ENCODE measurements at regions not wholly inside any gene's neighbourhood (a gene's known extent, or its start where the extent isn't known, plus 50 kb on each side); places are given as distances from the start of the nearest gene placed in this dataset.
A peak's percentile ranks its signal among the peaks of the same experiment; 100 is the strongest.

- TF ChIP-seq POLR2A (IDR thresholded peaks at IDR 0.05; ENCODE audit: extremely low read depth, insufficient read length): no peak
- peak; percentile 65 for TF ChIP-seq MYC (IDR thresholded peaks at IDR 0.05; ENCODE audit: low read depth, low read length)
- TF ChIP-seq CTCF (IDR thresholded peaks at IDR 0.05; ENCODE audit: low read depth, low read length): peak; percentile 65
Measured at GRCh38 chr5:165029099-165029870, 1523.9 kb downstream of the MAT2B start.

Measured in NB4 (cell line).